ENCODE measurements at regions not wholly inside any gene's neighbourhood (a gene's known extent, or its start where the extent isn't known, plus 50 kb on each side); places are given as distances from the start of the nearest gene placed in this dataset.

DNA sequence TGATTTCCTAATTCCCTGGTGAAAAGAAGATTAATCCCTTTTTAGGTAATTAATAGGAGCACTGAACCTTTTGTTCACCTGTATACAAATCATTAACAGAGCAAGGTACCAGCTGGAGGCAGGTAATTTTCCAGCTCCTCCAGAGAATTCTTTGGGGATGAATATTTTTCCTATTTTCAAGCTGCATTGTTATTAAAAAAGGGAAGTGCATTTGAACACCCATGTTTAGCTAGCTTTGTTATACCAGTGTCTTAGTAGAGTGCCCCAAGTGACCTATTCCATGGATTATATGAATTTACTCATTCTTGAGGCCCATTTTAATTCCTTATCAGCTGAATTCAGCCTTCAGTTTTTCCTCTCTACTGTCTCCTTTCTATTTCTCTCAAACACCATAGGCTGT, 73.2 kb upstream of the GOT2 start:
- DNase-seq (ENCODE audit: low spot score) (no peak), ATAC-seq (no peak)
- peaks cover 3% of the 10 kb centered on the region; the same call in 1 of the 2 replicates for H3K36me3 ChIP-seq (ENCODE audit: insufficient read depth)
- Mint-ChIP-seq H3K27me3 (ENCODE audit: insufficient read depth, low read depth, poor library complexity) (peaks cover 2% of the 10 kb centered on the region), H3K4me3 (no peak overlapping the region), H3K27ac (no peak overlapping the region), H3K9me3 (peaks cover 35% of the 10 kb centered on the region), H3K36me3 (ENCODE audit: low read depth) (peaks cover 19% of the 10 kb centered on the region), H3K4me1 (no peaks in the 10 kb centered on the region)
- no peak overlapping the region for H3K4me3 ChIP-seq
- no peak overlapping the region for H3K4me2 ChIP-seq
- TF ChIP-seq ZNF114 (CRISPR knock-in tag; IDR thresholded peaks at IDR 0.05) (no peak), CREB1 (CRISPR knock-in tag; IDR thresholded peaks at IDR 0.05; ENCODE audit: low read depth) (no peak), POLR2AphosphoS5 (IDR thresholded peaks at IDR 0.05; ENCODE audit: low read depth) (no peak)
- H3K27ac ChIP-seq (ENCODE audit: low read depth), result no peak overlapping the region
- no peaks in the 10 kb centered on the region for H3F3A ChIP-seq (replicated peaks; ENCODE audit: low read depth)
- no peaks in the 10 kb centered on the region for H3K27me3 ChIP-seq (ENCODE audit: insufficient read depth)
- H3K4me1 ChIP-seq (ENCODE audit: insufficient read depth), result no peaks in the 10 kb centered on the region
- no peaks in the 10 kb centered on the region for H3K79me2 ChIP-seq (replicated peaks; ENCODE audit: insufficient read depth)
- no peak overlapping the region for H2AFZ ChIP-seq
- peaks cover 5% of the 10 kb centered on the region for H3K9me2 ChIP-seq (ENCODE audit: insufficient read depth)
- H4K20me1 ChIP-seq (replicated peaks; ENCODE audit: insufficient read depth), result no peaks in the 10 kb centered on the region

DNA sequence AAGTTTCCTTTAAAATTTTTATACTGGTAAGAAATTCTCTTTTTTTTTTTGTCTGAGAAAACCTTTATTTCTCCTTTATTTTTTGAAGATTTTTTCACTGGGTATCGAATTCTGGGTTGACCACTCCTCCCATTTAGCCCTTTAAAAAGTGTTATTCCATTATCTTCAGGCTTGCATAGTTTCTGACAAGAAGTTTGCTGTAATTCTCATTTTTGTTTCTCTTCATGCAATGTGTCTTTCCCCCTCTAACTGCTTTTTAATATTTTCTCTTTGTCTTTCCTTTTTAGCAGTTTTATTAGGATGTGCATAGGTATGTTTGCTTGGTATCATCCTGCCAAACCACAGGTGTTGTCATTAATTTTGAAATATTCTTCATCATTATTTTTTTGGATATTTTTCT, 67.7 kb upstream of the GOT2 start:
- peaks cover 3% of the 10 kb centered on the region; the same call in 1 of the 2 replicates for H3K36me3 ChIP-seq (ENCODE audit: insufficient read depth)
- no peaks in the 10 kb centered on the region for H3K4me1 ChIP-seq (ENCODE audit: insufficient read depth)
- DNase-seq (ENCODE audit: low spot score) (no peak), ATAC-seq (no peak)
- Mint-ChIP-seq H3K4me1 (no peaks in the 10 kb centered on the region), H3K27ac (no peak overlapping the region), H3K4me3 (no peak overlapping the region), H3K27me3 (ENCODE audit: insufficient read depth, low read depth, poor library complexity) (no peaks in the 10 kb centered on the region), H3K9me3 (peaks cover 50% of the 10 kb centered on the region), H3K36me3 (ENCODE audit: low read depth) (peaks cover 20% of the 10 kb centered on the region)
- no peak overlapping the region for H3K4me2 ChIP-seq
- no peaks in the 10 kb centered on the region for H4K20me1 ChIP-seq (replicated peaks; ENCODE audit: insufficient read depth)
- H2AFZ ChIP-seq, result no peak overlapping the region
- peaks cover 5% of the 10 kb centered on the region for H3K9me2 ChIP-seq (ENCODE audit: insufficient read depth)
- H3K4me3 ChIP-seq, result no peak overlapping the region
- H3K79me2 ChIP-seq (replicated peaks; ENCODE audit: insufficient read depth), result no peaks in the 10 kb centered on the region
- H3K27ac ChIP-seq (ENCODE audit: low read depth), result no peak overlapping the region
- no peak for TF ChIP-seq ZNF114 (CRISPR knock-in tag; IDR thresholded peaks at IDR 0.05)
- no peak for TF ChIP-seq EZH2 (IDR thresholded peaks at IDR 0.05; ENCODE audit: low read depth, unreplicated experiment)
- no peak for TF ChIP-seq JUNB (IDR thresholded peaks at IDR 0.05; ENCODE audit: unreplicated experiment)
- TF ChIP-seq, protein P1, sequence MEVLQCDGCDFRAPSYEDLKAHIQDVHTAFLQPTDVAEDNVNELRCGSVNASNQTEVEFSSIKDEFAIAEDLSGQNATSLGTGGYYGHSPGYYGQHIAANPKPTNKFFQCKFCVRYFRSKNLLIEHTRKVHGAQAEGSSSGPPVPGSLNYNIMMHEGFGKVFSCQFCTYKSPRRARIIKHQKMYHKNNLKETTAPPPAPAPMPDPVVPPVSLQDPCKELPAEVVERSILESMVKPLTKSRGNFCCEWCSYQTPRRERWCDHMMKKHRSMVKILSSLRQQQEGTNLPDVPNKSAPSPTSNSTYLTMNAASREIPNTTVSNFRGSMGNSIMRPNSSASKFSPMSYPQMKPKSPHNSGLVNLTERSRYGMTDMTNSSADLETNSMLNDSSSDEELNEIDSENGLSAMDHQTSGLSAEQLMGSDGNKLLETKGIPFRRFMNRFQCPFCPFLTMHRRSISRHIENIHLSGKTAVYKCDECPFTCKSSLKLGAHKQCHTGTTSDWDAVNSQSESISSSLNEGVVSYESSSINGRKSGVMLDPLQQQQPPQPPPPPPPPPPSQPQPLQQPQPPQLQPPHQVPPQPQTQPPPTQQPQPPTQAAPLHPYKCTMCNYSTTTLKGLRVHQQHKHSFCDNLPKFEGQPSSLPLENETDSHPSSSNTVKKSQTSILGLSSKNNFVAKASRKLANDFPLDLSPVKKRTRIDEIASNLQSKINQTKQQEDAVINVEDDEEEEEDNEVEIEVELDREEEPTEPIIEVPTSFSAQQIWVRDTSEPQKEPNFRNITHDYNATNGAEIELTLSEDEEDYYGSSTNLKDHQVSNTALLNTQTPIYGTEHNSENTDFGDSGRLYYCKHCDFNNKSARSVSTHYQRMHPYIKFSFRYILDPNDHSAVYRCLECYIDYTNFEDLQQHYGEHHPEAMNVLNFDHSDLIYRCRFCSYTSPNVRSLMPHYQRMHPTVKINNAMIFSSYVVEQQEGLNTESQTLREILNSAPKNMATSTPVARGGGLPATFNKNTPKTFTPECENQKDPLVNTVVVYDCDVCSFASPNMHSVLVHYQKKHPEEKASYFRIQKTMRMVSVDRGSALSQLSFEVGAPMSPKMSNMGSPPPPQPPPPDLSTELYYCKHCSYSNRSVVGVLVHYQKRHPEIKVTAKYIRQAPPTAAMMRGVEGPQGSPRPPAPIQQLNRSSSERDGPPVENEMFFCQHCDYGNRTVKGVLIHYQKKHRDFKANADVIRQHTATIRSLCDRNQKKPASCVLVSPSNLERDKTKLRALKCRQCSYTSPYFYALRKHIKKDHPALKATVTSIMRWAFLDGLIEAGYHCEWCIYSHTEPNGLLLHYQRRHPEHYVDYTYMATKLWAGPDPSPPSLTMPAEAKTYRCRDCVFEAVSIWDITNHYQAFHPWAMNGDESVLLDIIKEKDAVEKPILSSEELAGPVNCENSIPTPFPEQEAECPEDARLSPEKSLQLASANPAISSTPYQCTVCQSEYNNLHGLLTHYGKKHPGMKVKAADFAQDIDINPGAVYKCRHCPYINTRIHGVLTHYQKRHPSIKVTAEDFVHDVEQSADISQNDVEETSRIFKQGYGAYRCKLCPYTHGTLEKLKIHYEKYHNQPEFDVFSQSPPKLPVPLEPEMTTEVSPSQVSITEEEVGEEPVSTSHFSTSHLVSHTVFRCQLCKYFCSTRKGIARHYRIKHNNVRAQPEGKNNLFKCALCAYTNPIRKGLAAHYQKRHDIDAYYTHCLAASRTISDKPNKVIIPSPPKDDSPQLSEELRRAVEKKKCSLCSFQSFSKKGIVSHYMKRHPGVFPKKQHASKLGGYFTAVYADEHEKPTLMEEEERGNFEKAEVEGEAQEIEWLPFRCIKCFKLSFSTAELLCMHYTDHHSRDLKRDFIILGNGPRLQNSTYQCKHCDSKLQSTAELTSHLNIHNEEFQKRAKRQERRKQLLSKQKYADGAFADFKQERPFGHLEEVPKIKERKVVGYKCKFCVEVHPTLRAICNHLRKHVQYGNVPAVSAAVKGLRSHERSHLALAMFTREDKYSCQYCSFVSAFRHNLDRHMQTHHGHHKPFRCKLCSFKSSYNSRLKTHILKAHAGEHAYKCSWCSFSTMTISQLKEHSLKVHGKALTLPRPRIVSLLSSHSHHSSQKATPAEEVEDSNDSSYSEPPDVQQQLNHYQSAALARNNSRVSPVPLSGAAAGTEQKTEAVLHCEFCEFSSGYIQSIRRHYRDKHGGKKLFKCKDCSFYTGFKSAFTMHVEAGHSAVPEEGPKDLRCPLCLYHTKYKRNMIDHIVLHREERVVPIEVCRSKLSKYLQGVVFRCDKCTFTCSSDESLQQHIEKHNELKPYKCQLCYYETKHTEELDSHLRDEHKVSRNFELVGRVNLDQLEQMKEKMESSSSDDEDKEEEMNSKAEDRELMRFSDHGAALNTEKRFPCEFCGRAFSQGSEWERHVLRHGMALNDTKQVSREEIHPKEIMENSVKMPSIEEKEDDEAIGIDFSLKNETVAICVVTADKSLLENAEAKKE (CRISPR knock-in tag; IDR thresholded peaks at IDR 0.05), result no peak
- no peak for TF ChIP-seq ZNF331 (CRISPR knock-in tag; IDR thresholded peaks at IDR 0.05; ENCODE audit: low read depth)
- TF ChIP-seq, protein P2, sequence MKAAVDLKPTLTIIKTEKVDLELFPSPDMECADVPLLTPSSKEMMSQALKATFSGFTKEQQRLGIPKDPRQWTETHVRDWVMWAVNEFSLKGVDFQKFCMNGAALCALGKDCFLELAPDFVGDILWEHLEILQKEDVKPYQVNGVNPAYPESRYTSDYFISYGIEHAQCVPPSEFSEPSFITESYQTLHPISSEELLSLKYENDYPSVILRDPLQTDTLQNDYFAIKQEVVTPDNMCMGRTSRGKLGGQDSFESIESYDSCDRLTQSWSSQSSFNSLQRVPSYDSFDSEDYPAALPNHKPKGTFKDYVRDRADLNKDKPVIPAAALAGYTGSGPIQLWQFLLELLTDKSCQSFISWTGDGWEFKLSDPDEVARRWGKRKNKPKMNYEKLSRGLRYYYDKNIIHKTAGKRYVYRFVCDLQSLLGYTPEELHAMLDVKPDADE (IDR thresholded peaks at IDR 0.05), result no peak
- TF ChIP-seq, protein P3, sequence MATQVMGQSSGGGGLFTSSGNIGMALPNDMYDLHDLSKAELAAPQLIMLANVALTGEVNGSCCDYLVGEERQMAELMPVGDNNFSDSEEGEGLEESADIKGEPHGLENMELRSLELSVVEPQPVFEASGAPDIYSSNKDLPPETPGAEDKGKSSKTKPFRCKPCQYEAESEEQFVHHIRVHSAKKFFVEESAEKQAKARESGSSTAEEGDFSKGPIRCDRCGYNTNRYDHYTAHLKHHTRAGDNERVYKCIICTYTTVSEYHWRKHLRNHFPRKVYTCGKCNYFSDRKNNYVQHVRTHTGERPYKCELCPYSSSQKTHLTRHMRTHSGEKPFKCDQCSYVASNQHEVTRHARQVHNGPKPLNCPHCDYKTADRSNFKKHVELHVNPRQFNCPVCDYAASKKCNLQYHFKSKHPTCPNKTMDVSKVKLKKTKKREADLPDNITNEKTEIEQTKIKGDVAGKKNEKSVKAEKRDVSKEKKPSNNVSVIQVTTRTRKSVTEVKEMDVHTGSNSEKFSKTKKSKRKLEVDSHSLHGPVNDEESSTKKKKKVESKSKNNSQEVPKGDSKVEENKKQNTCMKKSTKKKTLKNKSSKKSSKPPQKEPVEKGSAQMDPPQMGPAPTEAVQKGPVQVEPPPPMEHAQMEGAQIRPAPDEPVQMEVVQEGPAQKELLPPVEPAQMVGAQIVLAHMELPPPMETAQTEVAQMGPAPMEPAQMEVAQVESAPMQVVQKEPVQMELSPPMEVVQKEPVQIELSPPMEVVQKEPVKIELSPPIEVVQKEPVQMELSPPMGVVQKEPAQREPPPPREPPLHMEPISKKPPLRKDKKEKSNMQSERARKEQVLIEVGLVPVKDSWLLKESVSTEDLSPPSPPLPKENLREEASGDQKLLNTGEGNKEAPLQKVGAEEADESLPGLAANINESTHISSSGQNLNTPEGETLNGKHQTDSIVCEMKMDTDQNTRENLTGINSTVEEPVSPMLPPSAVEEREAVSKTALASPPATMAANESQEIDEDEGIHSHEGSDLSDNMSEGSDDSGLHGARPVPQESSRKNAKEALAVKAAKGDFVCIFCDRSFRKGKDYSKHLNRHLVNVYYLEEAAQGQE (IDR thresholded peaks at IDR 0.05; ENCODE audit: unreplicated experiment), result no peak
- TF ChIP-seq, protein P4, sequence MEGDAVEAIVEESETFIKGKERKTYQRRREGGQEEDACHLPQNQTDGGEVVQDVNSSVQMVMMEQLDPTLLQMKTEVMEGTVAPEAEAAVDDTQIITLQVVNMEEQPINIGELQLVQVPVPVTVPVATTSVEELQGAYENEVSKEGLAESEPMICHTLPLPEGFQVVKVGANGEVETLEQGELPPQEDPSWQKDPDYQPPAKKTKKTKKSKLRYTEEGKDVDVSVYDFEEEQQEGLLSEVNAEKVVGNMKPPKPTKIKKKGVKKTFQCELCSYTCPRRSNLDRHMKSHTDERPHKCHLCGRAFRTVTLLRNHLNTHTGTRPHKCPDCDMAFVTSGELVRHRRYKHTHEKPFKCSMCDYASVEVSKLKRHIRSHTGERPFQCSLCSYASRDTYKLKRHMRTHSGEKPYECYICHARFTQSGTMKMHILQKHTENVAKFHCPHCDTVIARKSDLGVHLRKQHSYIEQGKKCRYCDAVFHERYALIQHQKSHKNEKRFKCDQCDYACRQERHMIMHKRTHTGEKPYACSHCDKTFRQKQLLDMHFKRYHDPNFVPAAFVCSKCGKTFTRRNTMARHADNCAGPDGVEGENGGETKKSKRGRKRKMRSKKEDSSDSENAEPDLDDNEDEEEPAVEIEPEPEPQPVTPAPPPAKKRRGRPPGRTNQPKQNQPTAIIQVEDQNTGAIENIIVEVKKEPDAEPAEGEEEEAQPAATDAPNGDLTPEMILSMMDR (conservative IDR thresholded peaks at IDR 0.05; ENCODE audit: low read depth in 2 of 2), result no peak
- no peaks in the 10 kb centered on the region for H3F3A ChIP-seq (replicated peaks; ENCODE audit: low read depth)
- no peaks in the 10 kb centered on the region for H3K27me3 ChIP-seq (ENCODE audit: insufficient read depth)
